ENCODE measurements at regions not wholly inside any gene's neighbourhood (a gene's known extent, or its start where the extent isn't known, plus 50 kb on each side); places are given as distances from the start of the nearest gene placed in this dataset.
A peak's percentile ranks its signal among the peaks of the same experiment; 100 is the strongest.

GRCh38 chr2:162926501-162926900, 87.9 kb upstream of the KCNH7 start:
- no peaks in the 10 kb centered on the region for H3K36me3 ChIP-seq
- intact Hi-C loops (cut with DNase I) = no loop called here
- ATAC-seq = peak in 1 of 4 donors; percentile 19
- H3K9me3 ChIP-seq = no peaks in the 10 kb centered on the region
- H3K4me3 ChIP-seq = no peak overlapping the region
- TF ChIP-seq CTCF (IDR thresholded peaks at IDR 0.05) (no peak), POLR2A (IDR thresholded peaks at IDR 0.05) (no peak)
- no peaks in the 10 kb centered on the region for H3K4me1 ChIP-seq
- DNase-seq = no peak
- H3K27me3 ChIP-seq = no peaks in the 10 kb centered on the region
- WGBS (ENCODE audit: insufficient coverage, low coverage, low lambda C conversion rate, missing lambda C conversion rate) = 33% methylated on average over 2 of the region's 2 CpGs
- H3K27ac ChIP-seq = no peak overlapping the region

- TF ChIP-seq POLR2A (IDR thresholded peaks at IDR 0.05) (no peak), CTCF (IDR thresholded peaks at IDR 0.05) (no peak)
- Histone ChIP-seq H3K4me3 (no peak overlapping the region), H3K27ac (no peak overlapping the region), H3K4me1 (no peaks in the 10 kb centered on the region), H3K9me3 (no peaks in the 10 kb centered on the region), H3K27me3 (no peaks in the 10 kb centered on the region), H3K36me3 (no peaks in the 10 kb centered on the region)
- ATAC-seq (no peak), DNase-seq (no peak)
- intact Hi-C loops (cut with DNase I) = no loop called here
These were observed 87.0 kb upstream of the KCNH7 start for GRCh38 chr2:162925595-162925994.

GRCh38 chr2:162919111-162919510, 80.5 kb upstream of the KCNH7 start:
- H3K27me3 ChIP-seq = no peaks in the 10 kb centered on the region
- WGBS (ENCODE audit: insufficient coverage, low coverage, low lambda C conversion rate, missing lambda C conversion rate) = 89% methylated on average over 1 of the region's 1 CpG
- intact Hi-C loops (cut with DNase I) = no loop called here
- ATAC-seq (no peak), DNase-seq (no peak)
- H3K36me3 ChIP-seq = no peaks in the 10 kb centered on the region
- no peak overlapping the region for H3K27ac ChIP-seq
- TF ChIP-seq POLR2A (IDR thresholded peaks at IDR 0.05) = no peak
- no peak for TF ChIP-seq CTCF (IDR thresholded peaks at IDR 0.05)
- no peak overlapping the region for H3K4me3 ChIP-seq
- H3K9me3 ChIP-seq = no peaks in the 10 kb centered on the region
- no peaks in the 10 kb centered on the region for H3K4me1 ChIP-seq

- TF ChIP-seq POLR2A (IDR thresholded peaks at IDR 0.05) (no peak), CTCF (IDR thresholded peaks at IDR 0.05) (no peak)
- H3K4me1 ChIP-seq = no peaks in the 10 kb centered on the region
- no peak overlapping the region for H3K27ac ChIP-seq
- intact Hi-C loops (cut with DNase I) = no loop called here
- no peaks in the 10 kb centered on the region for H3K27me3 ChIP-seq
- no peak overlapping the region for H3K4me3 ChIP-seq
- no peaks in the 10 kb centered on the region for H3K9me3 ChIP-seq
- no peak for ATAC-seq
- H3K36me3 ChIP-seq = no peaks in the 10 kb centered on the region
- 53% methylated on average over 3 of the region's 3 CpGs for WGBS (ENCODE audit: insufficient coverage, low coverage, low lambda C conversion rate, missing lambda C conversion rate)
- DNase-seq = no peak
These were observed 79.1 kb upstream of the KCNH7 start for GRCh38 chr2:162917626-162918025.

- WGBS (ENCODE audit: insufficient coverage, low coverage, low lambda C conversion rate, missing lambda C conversion rate) = 86% methylated on average over 14 of the region's 17 CpGs
- Histone ChIP-seq H3K4me1 (no peaks in the 10 kb centered on the region), H3K4me3 (no peak overlapping the region), H3K27ac (no peak overlapping the region), H3K36me3 (no peaks in the 10 kb centered on the region), H3K9me3 (no peaks in the 10 kb centered on the region), H3K27me3 (no peaks in the 10 kb centered on the region)
- no peak for TF ChIP-seq CTCF (IDR thresholded peaks at IDR 0.05)
- no peak for TF ChIP-seq POLR2A (IDR thresholded peaks at IDR 0.05)
- DNase-seq = no peak
- intact Hi-C loops (cut with DNase I) = no loop called here
- no peak for ATAC-seq
These were observed 77.8 kb upstream of the KCNH7 start for GRCh38 chr2:162916286-162916801.
